ENCODE measurements at regions not wholly inside any gene's neighbourhood (a gene's known extent, or its start where the extent isn't known, plus 50 kb on each side); places are given as distances from the start of the nearest gene placed in this dataset.

GRCh38 chr16:64469906-64470702, 651.8 kb downstream of the CDH11 start:
- no peaks in the 10 kb centered on the region for H3K9me2 ChIP-seq (ENCODE audit: insufficient read depth, low read length)
- H3K9me3 ChIP-seq (ENCODE audit: low read length), result no peaks in the 10 kb centered on the region
- no peak overlapping the region for H3K4me3 ChIP-seq (ENCODE audit: low read length)
- H3F3A ChIP-seq (ENCODE audit: insufficient read depth, low read length, poor library complexity, severe bottlenecking), result no peaks in the 10 kb centered on the region
- H2AFZ ChIP-seq (ENCODE audit: low read depth, low read length), result no peak overlapping the region
- no peaks in the 10 kb centered on the region for H3K27me3 ChIP-seq (ENCODE audit: insufficient read depth, low read depth, low read length)
- TF ChIP-seq MXI1 (conservative IDR thresholded peaks at IDR 0.05; ENCODE audit: poor library complexity, severe bottlenecking), result no peak
- no peak for TF ChIP-seq TAF1 (IDR thresholded peaks at IDR 0.05; ENCODE audit: low read depth)
- no peak for TF ChIP-seq EP300 (conservative IDR thresholded peaks at IDR 0.05; ENCODE audit: poor library complexity, severe bottlenecking)
- TF ChIP-seq CTCF (IDR thresholded peaks at IDR 0.05; ENCODE audit: poor library complexity, severe bottlenecking), result no peak
- TF ChIP-seq SMC3 (conservative IDR thresholded peaks at IDR 0.05; ENCODE audit: poor library complexity), result no peak
- TF ChIP-seq EZH2 (IDR thresholded peaks at IDR 0.05; ENCODE audit: borderline replicate concordance, insufficient read depth, low read length, poor library complexity, severe bottlenecking), result no peak
- TF ChIP-seq RAD21 (conservative IDR thresholded peaks at IDR 0.05), result no peak
- no peak for TF ChIP-seq REST (IDR thresholded peaks at IDR 0.05; ENCODE audit: borderline replicate concordance)
- TF ChIP-seq POLR2AphosphoS5 (IDR thresholded peaks at IDR 0.05), result no peak
- H4K20me1 ChIP-seq (ENCODE audit: insufficient read depth), result no peaks in the 10 kb centered on the region
- H3K4me2 ChIP-seq (ENCODE audit: low read length), result no peak overlapping the region
- H3K27ac ChIP-seq (ENCODE audit: low read length), result no peak overlapping the region
- no peaks in the 10 kb centered on the region for H3K36me3 ChIP-seq (ENCODE audit: insufficient read depth, low read length)
- no peaks in the 10 kb centered on the region for H3K79me2 ChIP-seq (replicated peaks; ENCODE audit: insufficient read depth, low read length)
- no peak overlapping the region for H3K9ac ChIP-seq (ENCODE audit: low read length)

GRCh38 chr16:64469351-64469750, 652.5 kb downstream of the CDH11 start:
- H3F3A ChIP-seq (ENCODE audit: insufficient read depth, low read length, poor library complexity, severe bottlenecking), result no peaks in the 10 kb centered on the region
- no peak overlapping the region for H3K9ac ChIP-seq (ENCODE audit: low read length)
- no peaks in the 10 kb centered on the region for H3K79me2 ChIP-seq (replicated peaks; ENCODE audit: insufficient read depth, low read length)
- no peak overlapping the region for H3K27ac ChIP-seq (ENCODE audit: low read length)
- no peak overlapping the region for H3K4me3 ChIP-seq (ENCODE audit: low read length)
- H3K9me3 ChIP-seq (ENCODE audit: low read length), result no peaks in the 10 kb centered on the region
- H2AFZ ChIP-seq (ENCODE audit: low read depth, low read length), result no peak overlapping the region
- H3K36me3 ChIP-seq (ENCODE audit: insufficient read depth, low read length), result no peaks in the 10 kb centered on the region
- no peaks in the 10 kb centered on the region for H4K20me1 ChIP-seq (ENCODE audit: insufficient read depth)
- H3K4me2 ChIP-seq (ENCODE audit: low read length), result no peak overlapping the region
- H3K9me2 ChIP-seq (ENCODE audit: insufficient read depth, low read length), result no peaks in the 10 kb centered on the region
- TF ChIP-seq EP300 (conservative IDR thresholded peaks at IDR 0.05; ENCODE audit: poor library complexity, severe bottlenecking) (no peak), CTCF (IDR thresholded peaks at IDR 0.05; ENCODE audit: poor library complexity, severe bottlenecking) (no peak), MXI1 (conservative IDR thresholded peaks at IDR 0.05; ENCODE audit: poor library complexity, severe bottlenecking) (no peak), EZH2 (IDR thresholded peaks at IDR 0.05; ENCODE audit: borderline replicate concordance, insufficient read depth, low read length, poor library complexity, severe bottlenecking) (no peak), SMC3 (conservative IDR thresholded peaks at IDR 0.05; ENCODE audit: poor library complexity) (no peak), REST (IDR thresholded peaks at IDR 0.05; ENCODE audit: borderline replicate concordance) (no peak), POLR2AphosphoS5 (IDR thresholded peaks at IDR 0.05) (no peak), RAD21 (conservative IDR thresholded peaks at IDR 0.05) (no peak), TAF1 (IDR thresholded peaks at IDR 0.05; ENCODE audit: low read depth) (no peak)
- H3K27me3 ChIP-seq (ENCODE audit: insufficient read depth, low read depth, low read length), result no peaks in the 10 kb centered on the region
